Progenitor cell of endocrine pancreas (in vitro differentiated cells): ENCODE measurements at regions not wholly inside any gene's neighbourhood (a gene's known extent, or its start where the extent isn't known, plus 50 kb on each side); places are given as distances from the start of the nearest gene placed in this dataset.

ENCODE experiments used
- DNase-seq: peaks from one replicate; pipeline ENCODE4 v3.0.0; 2021; ENCODE audit warnings: low spot score; ENCODE audit not compliant: unreplicated experiment
- H3K27ac Mint-ChIP-seq: 2 replicates; pipeline ENCODE4 v1.8.0; 2021; ENCODE audit warnings: mild to moderate bottlenecking, moderate library complexity, mixed read lengths
- H3K27me3 Mint-ChIP-seq: 2 replicates; pipeline ENCODE4 v1.8.0; 2021; ENCODE audit warnings: mixed read lengths
- H3K36me3 Mint-ChIP-seq: 2 replicates; pipeline ENCODE4 v1.8.0; 2022; ENCODE audit warnings: mixed read lengths; ENCODE audit not compliant: insufficient read depth
- H3K4me1 Mint-ChIP-seq: 2 replicates; pipeline ENCODE4 v1.8.0; 2021; ENCODE audit warnings: low read depth, mixed read lengths
- H3K4me3 Mint-ChIP-seq: 2 replicates; pipeline ENCODE4 v1.8.0; 2021; ENCODE audit warnings: low read depth, mild to moderate bottlenecking, moderate library complexity, mixed read lengths
- H3K9me3 Mint-ChIP-seq: 2 replicates; pipeline ENCODE4 v1.8.0; 2021; ENCODE audit warnings: low read depth, mixed read lengths
- TF ChIP-seq, protein P1 (sequence below): fragments of 200-600 bp; sonication (generic); IDR thresholded peaks from one replicate; pipeline ENCODE4 v1.5.0; 2021; ENCODE audit warnings: antibody characterized with exemption, mild to moderate bottlenecking; ENCODE audit not compliant: unreplicated experiment

- Mint-ChIP-seq H3K27ac (no peak overlapping the region), H3K4me3 (no peak overlapping the region)
These were observed 640.0 kb downstream of the SH2D4B start for GRCh38 chr10:81177651-81178244.

DNA sequence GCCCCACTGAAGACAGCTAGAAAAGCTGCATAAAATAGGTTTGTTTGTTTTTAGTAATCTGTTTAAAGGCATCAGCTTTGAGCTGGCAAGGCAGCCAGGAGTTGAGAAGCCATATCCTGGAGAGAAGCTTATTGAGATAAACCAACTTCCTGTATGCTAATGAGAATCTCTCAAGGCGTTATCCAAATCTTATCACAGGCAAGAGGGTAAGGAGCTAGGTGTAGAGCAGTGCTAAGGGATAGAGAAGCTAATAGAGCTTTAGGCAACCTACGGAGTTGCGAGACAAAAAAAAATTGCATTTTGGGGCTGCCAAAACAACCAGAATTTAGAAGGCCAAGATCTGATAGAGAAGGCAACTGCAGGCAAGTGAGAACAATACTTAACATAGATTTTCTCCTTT is 641.6 kb downstream of the SH2D4B start:
- Mint-ChIP-seq H3K9me3 (peaks cover 20% of the 10 kb centered on the region), H3K36me3 (peaks cover 1% of the 10 kb centered on the region), H3K27ac (no peak overlapping the region), H3K4me1 (no peaks in the 10 kb centered on the region), H3K4me3 (no peak overlapping the region), H3K27me3 (no peaks in the 10 kb centered on the region)
- TF ChIP-seq, protein P1, sequence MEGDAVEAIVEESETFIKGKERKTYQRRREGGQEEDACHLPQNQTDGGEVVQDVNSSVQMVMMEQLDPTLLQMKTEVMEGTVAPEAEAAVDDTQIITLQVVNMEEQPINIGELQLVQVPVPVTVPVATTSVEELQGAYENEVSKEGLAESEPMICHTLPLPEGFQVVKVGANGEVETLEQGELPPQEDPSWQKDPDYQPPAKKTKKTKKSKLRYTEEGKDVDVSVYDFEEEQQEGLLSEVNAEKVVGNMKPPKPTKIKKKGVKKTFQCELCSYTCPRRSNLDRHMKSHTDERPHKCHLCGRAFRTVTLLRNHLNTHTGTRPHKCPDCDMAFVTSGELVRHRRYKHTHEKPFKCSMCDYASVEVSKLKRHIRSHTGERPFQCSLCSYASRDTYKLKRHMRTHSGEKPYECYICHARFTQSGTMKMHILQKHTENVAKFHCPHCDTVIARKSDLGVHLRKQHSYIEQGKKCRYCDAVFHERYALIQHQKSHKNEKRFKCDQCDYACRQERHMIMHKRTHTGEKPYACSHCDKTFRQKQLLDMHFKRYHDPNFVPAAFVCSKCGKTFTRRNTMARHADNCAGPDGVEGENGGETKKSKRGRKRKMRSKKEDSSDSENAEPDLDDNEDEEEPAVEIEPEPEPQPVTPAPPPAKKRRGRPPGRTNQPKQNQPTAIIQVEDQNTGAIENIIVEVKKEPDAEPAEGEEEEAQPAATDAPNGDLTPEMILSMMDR: no peak
- DNase-seq: no peak

More at GRCh38 chr10:81177651-81178244, 640.0 kb downstream of the SH2D4B start:
- H3K27me3 Mint-ChIP-seq: no peaks in the 10 kb centered on the region
- H3K9me3 Mint-ChIP-seq: peaks cover 16% of the 10 kb centered on the region
- H3K4me1 Mint-ChIP-seq: no peaks in the 10 kb centered on the region
- H3K36me3 Mint-ChIP-seq: peaks cover 1% of the 10 kb centered on the region
- no peak for DNase-seq
- TF ChIP-seq, protein P1: no peak

DNA sequence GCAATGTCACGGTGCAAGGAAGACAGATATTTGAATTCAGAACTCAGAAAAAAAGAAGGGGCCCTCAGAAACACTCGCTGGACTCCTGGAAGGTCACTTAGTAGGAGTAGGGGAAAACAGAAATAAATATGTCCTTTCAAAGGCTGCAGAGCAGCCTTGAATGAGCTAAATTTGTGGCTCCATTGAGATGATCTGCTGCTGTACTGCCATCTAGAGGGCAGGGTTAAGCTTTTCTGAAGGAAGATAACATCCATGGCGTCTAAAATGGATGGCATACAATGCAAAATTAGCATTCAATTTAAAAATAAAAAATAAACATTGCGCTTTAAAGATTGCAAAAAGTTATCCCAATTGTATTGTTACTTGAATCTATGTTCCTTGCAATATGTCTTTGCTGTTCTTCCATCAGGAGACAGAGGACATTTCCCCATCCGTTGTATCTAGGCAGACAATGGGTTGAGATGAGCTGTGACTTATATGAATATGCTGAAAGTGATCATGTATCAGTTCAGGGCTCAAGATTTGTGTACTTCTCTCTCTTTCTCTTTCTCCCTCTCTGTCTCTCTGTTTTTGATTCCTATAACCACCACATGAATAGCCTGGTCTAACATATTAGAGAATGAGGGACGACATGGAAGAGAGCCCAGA is 642.2 kb downstream of the SH2D4B start:
- Mint-ChIP-seq H3K36me3 (peaks cover 1% of the 10 kb centered on the region), H3K4me1 (no peaks in the 10 kb centered on the region), H3K9me3 (peaks cover 20% of the 10 kb centered on the region), H3K4me3 (no peak overlapping the region), H3K27me3 (no peaks in the 10 kb centered on the region), H3K27ac (no peak overlapping the region)
- DNase-seq: no peak
- TF ChIP-seq, protein P1: peak; percentile 50

DNA sequence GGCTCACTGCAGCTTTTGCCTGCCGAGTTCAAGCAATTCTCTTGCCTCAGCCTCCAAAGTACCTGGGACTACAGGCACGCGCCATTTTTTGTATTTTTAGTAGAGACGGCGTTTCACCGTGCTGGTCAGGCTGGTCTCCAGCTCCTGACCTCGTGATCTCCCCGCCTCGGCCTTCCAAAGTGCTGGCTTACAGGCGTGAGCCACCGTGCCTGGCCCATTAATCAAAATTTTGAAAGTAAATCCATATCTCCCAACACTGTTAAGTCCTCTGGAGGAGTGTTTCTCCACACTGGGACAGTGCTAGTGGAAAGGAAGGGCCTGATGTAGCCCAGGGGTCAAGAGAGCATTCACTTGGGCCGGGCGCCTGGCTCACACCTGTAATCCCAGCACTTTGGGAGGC is 644.6 kb downstream of the SH2D4B start:
- TF ChIP-seq, protein P1: no peak
- Mint-ChIP-seq H3K36me3 (peaks cover 1% of the 10 kb centered on the region), H3K27ac (no peak overlapping the region), H3K4me3 (no peak overlapping the region), H3K4me1 (no peaks in the 10 kb centered on the region), H3K9me3 (peaks cover 14% of the 10 kb centered on the region), H3K27me3 (no peaks in the 10 kb centered on the region)
- no peak for DNase-seq

DNA sequence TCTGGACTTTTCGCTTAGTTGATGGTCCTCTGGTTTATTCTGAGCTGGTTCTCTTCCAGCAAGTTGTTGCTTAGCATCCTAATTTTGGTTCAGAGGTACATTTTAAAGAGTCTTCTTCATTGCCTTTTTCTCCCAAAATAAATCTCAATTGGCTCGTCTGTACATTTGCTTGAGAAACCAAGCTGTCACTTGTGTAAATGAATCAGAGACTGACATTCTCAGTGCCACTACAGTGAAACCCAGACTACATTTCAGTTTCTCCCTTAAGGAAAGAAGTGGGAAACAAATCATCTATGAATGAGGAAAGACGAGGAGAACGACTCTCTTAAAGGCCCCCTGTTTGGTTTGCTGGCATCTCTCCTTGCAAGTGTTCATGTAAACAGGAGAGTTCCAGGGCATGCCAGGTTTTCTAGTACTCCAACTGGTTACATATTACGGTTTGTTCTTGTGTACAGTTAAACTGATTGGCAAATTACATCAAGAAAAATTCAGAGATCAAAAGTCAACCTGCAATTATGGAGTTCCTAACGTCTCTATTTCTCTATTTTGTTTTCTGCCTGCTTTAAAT is 654.6 kb downstream of the SH2D4B start:
- DNase-seq: no peak
- Mint-ChIP-seq H3K4me3 (no peak overlapping the region), H3K36me3 (no peaks in the 10 kb centered on the region), H3K4me1 (peaks cover 4% of the 10 kb centered on the region), H3K9me3 (no peaks in the 10 kb centered on the region), H3K27ac (no peak overlapping the region), H3K27me3 (no peaks in the 10 kb centered on the region)
- TF ChIP-seq, protein P1: no peak
